Activated T-cell treated with anti-CD3 and anti-CD28 coated beads, Interleukin-2, amount 50 U/mL, for 1 hour (primary cell): ENCODE measurements at regions not wholly inside any gene's neighbourhood (a gene's known extent, or its start where the extent isn't known, plus 50 kb on each side); places are given as distances from the start of the nearest gene placed in this dataset.

ENCODE experiments used
- DNase-seq: peaks from one replicate; pipeline ENCODE4 v3.0.0-alpha.2; 2020

GRCh38 chr5:175765858-175766257 is 105.5 kb upstream of the CPLX2 start:
- DNase-seq = no peak

DNA sequence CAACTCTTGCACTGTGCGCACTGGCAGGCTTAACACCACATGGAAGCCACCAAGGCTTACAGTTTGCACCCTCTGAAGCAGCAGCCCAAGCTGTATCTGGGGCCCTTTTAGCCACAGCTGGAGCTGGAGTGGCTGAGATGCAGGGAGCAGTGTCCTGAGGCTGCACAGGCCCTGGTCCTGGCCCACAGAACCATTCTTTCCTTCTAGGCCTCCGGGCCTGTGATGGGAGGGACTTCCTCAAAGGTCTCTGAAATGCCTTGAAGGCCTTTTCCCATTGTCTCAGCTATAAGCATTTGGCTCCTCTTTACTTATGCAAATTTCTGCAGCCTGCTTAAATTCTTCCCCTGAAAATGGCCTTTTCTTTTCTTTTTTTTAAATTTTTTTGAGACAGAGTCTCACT is 104.4 kb upstream of the CPLX2 start:
- no peak for DNase-seq

DNA sequence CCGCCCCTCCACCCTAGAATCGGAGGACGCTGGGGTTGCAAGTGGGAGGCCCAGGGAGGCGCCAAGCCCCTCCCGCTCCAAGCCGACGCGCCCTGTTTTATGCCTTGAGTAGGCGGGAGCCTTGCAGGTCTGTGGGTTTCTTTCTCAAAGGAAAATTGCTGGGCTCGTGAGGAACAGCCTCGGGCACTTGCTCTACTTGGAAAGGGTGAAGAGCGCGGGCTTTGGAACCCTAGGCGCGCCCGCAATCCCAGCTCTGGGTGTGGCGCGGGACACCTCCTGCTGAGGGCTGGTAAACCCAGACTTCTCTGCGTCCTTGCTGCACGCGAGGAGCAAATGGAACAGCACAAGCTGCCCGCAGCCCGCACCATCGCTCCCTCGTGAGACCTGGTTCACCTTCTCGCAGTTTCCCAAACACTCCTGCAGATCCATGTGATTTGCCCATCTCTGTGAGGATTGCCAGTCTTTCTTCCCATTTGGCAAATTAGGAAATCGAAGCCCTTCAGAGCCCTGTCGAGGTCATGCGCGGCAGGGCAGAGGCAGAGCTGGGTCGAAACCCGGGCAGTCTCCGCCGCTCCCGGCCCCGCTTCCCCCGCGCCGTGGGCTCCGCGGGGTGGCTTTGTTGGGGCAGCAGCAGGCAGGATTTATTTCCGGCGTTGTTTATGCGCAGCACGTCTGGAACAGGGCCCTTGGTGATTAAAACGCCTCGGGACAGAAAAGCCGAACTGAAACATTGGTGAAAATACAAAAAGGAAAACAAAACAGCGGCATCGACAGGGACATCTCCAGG is 98.4 kb upstream of the CPLX2 start:
- no peak for DNase-seq

DNA sequence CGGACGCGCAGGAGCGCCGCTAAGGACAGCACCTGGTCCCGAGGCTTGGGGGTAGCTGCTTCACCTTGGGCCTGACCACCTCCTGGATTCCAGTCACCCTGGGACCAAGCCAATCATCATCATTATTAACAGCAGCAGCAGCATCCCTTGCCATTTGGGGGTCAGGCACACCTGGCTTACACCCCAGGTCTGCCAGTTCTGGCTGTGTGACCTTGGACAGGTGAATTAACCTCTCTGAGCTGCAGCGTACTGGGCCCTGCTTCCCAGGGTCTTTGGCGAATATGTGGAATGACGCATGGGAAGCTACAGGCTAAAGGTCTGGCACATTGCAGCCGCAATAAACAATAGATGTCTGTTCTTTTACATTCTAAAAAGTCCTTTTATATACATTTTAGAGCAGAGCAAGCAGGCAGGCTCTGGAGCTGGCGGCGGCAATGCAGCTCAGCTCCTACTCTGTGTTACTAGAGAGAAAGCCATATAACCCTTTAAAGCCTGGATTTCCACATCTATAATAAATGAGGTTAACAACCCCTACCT is 97.8 kb upstream of the CPLX2 start:
- no peak for DNase-seq

GRCh38 chr5:175775416-175775815 is 96.0 kb upstream of the CPLX2 start:
- no peak for DNase-seq

DNA sequence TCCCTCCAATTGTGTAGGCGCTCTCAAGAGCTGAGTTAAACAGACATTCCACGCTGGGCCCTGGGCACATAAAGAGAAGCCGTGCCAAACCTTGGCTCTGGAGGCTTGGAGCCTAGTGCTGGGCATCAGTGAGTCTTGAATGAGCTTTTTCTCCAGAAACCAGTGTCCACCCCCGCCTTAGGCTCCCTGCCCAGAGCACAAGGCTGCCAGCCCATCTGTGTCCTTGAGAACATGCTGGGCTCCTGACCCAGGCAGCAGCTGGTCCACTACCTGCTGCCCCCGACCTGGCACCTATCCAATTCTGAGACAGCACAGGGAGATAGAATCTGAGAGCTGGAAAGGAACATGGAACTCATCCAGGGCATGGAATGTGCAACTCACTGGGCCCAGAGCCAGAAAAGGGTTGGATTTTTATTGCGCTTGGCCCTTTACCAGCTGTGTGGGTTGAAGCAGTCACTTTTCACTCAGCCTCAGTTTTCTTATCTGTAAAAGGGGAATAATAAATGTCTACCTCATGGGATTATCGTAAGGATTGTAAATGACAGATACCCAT is 92.4 kb upstream of the CPLX2 start:
- DNase-seq = no peak

- DNase-seq = no peak
These were observed 87.6 kb upstream of the CPLX2 start for GRCh38 chr5:175783739-175784138.

DNA sequence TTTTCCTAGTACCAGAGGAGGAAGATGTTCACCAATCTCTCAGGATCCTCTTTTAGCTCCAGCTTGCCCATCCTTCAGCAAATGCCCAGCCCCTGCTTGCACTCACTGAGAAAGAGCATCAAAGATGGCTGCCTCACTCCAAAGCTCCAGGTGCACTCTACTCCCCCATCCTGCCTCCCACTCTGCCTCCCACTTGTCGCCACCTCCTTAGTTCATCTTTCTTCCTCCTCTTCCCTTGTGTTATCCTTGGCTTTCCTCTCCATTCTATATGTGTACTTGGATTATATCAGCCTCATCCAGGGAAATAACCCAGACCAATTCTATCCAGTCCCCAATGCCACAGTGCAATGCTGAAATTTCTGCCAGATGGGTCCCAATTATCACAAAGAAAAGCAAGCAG is 87.1 kb upstream of the CPLX2 start:
- DNase-seq = no peak

DNA sequence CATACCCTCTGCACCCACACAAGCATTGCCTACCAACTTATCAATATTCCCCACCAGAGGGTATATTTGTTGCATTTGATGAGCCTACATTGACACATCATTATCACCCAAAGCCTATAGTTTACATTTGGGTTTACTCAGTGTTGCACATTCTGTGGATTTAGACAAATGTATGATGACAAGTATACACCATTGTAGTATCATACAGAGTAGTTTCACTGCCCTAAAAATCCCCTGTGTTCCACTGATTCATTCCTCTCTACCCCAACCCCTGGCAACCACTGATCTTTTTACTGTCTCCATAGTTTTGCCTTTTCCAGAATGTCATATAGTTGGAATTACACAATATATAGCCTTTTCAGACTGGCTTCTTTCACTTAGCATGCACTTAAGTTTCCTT is 85.7 kb upstream of the CPLX2 start:
- no peak for DNase-seq

GRCh38 chr5:175788155-175788787 is 83.1 kb upstream of the CPLX2 start:
- no peak for DNase-seq

DNA sequence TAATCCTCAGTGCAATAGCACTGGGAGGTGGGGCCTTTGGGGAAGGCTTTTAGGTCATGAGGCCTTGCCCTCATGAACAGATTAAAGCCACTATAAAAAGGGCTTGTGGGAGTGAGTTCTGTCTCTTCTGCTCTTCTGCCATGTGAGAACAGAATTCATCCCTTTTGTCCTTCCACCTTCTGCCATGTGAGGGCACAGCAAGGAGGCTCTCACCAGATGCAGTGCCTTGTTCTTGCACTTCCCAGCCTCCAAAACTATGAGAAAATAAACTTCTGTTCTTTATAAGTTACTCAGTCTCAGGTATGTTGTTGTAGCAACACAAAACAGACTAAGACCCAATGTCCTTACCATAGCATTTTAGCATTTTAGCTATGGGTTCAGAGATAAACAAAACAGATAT is 81.7 kb upstream of the CPLX2 start:
- no peak for DNase-seq

DNA sequence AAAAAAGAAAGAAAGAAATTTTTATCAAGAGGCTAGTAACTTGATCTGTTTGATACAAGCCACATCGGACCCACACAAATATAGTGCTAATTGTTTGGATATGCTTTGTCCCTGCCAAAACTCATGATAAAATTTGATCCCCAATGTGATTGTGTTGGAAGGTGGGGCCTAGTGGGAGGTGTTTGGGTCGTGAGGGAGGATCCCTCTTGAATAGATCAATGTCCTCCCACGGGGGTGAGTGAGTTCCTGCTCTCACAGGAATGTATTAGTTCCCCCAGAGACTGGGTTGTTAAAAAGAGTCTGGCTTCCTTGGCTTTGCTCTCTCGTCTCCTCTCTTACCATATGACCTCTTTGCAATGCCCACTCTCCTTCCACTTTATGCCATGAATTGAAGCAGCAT is 80.6 kb upstream of the CPLX2 start:
- no peak for DNase-seq

DNA sequence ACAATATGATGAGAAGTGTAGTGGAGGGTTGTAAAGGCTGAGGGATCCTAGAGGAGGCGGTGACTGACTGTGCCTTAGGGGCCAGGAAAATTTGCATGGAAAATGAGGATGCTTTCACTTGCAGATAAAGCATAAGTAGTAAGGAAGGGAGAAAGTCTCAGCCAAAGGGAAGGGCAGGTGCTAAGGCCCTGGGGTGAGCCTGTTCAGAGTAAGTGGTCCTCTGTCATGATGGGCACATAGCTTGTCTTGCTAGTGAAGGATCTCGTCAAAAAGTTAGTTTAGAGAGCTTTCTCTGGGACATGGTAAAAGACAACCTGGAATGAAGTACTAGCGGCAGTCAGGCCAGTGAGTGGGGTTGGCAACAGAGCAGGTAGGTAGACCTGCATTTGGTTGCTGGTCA is 75.4 kb upstream of the CPLX2 start:
- DNase-seq = no peak

DNA sequence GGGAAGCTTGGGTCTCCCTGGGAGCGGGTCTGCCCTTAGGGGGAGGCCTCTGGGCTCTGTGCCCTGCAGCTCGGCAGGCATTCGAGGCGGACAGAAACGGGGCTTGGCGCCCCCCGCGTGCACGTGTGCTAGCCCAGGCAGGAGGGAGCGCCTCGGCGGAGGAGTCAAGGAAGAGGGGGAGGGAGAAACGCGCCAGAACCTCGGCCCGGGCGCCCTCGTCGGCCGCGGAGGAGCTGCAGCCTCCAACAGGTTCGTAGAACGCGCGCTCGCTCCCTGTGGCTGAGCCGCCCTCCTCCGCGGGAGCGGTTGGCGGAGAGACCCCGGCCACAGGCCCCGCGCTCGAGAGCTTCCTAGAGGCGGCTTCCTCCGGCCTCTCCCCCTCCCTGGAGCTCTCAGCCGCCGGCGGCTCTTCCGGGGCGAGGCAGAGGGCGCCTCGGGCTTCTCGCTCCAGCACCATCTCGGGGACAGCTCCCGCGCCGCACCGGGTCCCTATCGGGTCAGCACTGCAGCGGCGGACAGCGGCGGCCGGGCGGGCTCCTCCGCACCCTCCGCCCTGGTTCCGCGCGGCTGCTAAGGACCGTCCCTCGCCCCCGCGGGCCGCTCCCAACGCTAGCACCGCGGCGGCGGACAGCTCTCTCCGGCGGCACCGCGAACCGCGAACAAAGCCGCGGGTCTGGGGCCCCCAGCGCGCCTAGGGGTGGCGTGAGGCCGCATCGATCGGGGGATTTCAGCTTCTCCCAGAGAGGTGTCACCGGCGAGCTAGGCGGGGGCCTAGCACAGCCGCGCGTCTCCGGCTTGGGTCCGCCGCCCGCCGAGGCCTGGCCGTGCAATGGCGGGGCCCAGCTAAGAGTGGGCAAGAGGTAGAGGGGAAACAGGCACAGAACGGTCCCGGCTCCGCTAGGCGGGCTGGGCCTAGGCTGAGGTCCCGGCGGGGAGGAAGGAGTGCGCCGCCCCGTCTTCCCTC is 74.6 kb upstream of the CPLX2 start:
- DNase-seq = peak; percentile 85

- no peak for DNase-seq
These were observed 73.8 kb upstream of the CPLX2 start for GRCh38 chr5:175797521-175798038.

DNA sequence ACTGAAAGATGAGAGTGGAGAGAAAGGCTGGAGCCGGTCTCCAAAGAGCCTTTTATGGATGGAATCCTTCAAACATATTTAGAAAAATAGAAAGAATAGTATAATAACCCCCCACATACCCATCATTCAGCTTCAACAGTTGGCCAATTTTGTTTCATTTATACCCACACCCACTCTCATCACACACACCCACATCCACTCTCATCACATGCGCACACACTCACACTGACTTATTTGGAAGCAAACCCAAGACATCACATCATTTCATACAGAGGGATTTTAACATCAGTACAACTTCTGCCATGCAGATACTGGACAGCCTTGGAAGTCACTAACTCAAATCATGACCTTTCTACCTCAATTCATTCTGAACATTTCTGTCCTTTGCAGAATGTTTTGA is 72.8 kb upstream of the CPLX2 start:
- DNase-seq = no peak

- DNase-seq = no peak
These were observed 70.7 kb upstream of the CPLX2 start for GRCh38 chr5:175800656-175801081.

DNA sequence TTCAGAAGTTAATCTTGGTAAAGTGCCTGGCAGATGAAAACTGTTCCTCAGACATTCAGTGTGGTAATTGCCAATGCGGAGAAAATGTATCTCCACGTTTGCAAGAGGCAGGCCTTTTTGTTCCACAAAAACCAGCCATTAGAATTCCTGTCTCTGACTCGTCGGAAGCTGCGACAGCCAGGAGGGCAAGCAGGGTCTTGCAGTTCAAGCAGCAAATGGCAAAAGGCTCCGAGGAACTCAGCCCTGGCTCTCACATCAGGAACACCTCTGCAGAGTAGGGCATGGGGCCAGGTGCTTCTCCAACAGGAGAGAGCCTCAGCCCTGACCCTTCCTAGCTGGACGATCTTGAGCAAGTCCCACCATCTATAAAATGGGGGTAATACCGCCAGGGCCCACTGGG is 69.0 kb upstream of the CPLX2 start:
- DNase-seq = no peak

- no peak for DNase-seq
These were observed 68.1 kb upstream of the CPLX2 start for GRCh38 chr5:175803254-175803653.

DNA sequence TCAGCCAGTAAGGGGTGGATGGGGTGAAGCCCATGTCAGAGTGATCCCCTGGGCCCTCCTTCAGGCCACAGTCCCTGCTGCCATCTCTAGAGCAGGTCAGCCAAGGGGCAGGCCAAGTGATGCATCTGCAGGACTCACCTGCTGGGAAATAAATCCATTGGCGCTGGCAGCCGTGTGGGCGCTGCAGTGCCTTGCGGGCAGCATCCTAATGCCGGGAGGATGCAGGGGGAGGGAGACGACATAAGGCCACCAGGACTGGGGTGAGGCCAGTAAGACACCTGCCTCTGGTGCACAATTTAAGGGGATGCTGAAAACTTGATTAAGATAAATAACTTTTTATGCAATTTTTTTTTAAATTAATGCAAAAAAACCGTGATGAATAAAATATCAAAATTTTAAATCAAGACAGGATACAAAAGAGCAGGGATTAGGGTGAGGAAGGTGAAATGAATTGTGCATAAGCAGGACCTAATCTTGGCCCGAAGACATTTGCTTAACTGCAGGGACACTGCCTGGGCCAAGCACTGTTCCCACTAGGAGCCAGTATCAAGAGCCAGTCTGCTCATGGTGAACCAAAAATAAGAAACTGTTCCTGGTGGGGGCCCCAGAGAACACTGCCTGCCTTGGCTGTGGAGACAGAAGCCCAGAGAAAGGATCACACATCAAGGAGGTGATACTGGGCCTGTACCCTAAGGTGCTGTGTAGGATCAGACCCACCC is 67.5 kb upstream of the CPLX2 start:
- no peak for DNase-seq

DNA sequence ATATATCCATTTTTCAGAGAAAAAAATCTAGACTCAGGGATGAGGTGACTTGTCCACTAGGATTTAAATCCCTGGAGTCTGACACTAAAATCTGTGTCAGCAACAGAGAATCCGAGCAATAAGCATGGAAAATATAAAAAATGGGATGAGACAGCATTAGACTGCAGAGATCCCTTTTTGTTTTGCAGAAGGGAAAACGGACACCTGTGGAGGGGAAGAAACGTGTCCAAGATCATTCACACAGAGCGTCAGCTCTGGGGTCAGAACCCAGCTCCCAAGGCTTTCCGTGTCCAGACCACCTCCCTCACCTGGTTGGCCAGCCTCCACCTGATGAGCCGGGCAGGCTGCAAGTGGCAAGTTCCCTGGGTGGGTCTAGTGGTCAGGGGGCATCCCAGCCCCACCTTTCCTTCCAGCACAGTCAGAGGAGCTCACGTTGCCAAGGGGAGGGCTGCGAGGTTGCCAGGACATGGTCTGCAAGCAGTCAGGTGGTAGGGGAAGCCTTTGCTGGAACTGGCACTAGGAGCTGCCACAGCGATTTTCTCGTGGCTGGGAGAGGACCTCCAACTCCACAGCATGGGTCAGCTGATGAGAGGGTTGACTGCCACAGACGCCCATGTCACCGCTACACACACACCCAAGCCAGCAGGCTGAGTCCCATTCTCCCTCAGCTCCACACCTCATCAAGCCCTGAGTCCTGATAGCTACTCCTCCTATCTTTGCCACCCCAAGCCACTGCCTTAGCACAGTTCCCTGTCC is 65.9 kb upstream of the CPLX2 start:
- no peak for DNase-seq
